GM18951 (cell line): ENCODE measurements at regions not wholly inside any gene's neighbourhood (a gene's known extent, or its start where the extent isn't known, plus 50 kb on each side); places are given as distances from the start of the nearest gene placed in this dataset.
"Not testable (repeated sequence)": the region's sequence is repeated elsewhere in the genome, so short reads cannot be mapped to it uniquely, and the experiment has no call there.

Source experiments
- POLR2A ChIP-seq: IDR thresholded peaks from 4 replicates; pipeline ENCODE4 v1.6.1; 2011; ENCODE audit warnings: mild to moderate bottlenecking; ENCODE audit not compliant: insufficient read length, insufficient read depth; ENCODE audit errors: extremely low read depth
- in situ Hi-C: fragments of 300-500 bp; cut with MboI; formaldehyde crosslinking; loops from one replicate; pipeline ENCODE4 v1.12.0; 2022; ENCODE audit warnings: low sequenced_read_pairs, mixed read lengths, inconsistent platforms; ENCODE audit not compliant: unreplicated experiment

DNA sequence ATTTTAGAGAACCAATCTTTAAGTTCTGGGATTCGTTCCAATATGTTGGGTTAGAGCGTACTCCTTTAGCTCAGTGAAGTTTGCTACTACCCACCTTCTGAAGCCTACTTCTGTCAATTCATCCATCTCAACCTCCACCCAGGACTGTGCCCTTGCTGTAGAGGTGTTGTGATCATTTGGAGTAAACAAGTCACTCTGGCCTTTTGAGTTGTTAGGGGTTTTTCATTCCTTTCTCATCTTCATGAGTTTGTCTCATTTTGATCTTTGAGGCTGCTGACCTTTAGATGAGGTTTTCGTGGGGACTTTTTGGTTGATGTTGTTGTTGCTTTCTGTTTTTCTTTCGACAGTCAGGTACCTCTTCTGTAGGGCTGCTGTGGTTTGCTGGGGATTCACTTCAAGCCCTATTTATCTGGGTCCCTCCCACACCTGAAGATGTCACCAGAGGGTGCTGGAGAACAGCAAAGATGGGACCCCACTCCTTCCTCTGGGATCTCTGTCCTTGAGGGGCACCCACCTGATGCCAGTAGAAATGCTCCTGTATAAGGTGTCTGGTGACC lies 158.4 kb downstream of the ANKRD36B start:
- in situ Hi-C loops: not testable (repeated sequence)

DNA sequence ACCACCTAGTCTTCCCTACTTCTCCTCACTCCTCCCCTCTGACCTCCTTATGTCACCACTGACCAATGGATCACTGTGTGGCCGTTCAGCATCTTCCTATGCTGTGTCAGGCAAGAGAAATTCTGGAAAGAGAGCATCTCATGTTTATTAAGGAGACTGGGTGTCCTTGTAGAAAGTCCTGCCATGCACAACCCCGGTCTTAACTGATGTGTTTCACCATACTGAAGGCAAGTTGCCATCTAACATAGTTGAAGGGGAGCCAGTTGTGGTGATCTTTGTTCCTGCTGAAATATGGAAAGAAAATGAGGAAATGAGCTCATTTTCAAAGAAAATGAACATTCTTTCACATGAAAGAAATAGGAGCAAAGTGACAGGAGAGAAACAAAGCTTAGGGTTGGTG lies 167.3 kb downstream of the ANKRD36B start:
- in situ Hi-C loops: not testable (repeated sequence)

DNA sequence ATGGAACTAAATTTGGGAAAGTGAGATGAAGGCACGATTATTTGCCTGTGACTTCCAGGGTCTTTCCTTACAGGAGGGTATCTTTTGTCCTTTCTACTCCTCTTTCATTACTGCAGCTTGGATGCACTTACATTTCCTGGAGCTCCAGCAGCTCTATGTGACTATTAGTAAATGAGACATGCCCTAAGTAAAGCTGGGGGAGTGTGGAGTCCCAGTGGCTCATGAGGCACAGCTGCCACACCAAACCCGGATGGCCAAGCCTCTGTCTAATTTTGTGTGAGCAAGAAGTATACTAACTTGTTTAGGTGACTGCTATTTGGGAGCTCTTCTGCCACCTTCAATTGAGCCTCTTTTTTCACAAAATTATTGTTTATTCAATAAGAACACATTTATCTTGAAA lies 183.3 kb downstream of the ANKRD36B start:
- in situ Hi-C loops: not testable (repeated sequence)

DNA sequence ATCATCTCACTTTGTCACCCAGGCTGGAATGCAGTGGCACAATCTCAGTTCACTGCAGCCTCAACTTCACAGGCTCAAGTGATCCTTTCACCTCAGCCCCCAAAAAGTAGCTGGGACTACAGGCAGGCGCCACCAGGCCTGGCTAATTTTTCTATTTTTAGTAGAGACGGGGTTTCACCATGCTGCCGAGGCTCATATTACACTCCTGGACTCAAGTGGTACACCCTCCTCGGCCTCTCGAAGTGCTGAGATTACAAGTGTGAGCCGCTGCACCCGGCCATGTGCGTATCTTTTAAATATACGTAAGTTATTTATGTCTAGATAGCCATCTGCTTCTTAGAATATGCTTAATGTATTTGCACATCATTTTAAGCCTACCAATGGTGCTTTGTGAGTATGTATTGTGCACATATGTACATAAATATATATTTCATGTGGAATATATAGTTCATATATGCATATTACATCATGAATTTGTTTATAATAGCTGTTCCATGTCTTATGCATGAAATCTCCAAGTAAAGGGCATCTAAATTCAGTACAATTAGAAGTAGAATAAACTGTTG lies 184.4 kb downstream of the ANKRD36B start:
- in situ Hi-C loops: not testable (repeated sequence)

DNA sequence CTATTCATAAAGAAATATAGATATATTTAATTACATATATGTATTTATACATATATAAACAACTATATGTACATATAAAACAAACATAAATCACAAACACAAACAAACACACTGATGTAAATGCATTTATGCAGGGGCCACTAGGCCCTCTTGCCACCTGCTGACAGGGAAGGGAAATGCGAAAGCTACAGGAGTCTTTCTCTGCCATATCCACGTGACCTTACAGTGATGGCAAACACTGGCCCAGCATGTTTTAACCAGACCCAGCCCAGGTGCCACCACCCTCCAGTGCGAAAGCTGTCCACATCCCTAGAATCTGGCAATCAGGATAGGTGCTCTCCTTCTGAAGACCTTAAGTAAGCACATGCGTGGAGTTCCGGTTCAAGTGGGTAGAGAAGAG lies 187.0 kb downstream of the ANKRD36B start:
- in situ Hi-C loops: not testable (repeated sequence)

DNA sequence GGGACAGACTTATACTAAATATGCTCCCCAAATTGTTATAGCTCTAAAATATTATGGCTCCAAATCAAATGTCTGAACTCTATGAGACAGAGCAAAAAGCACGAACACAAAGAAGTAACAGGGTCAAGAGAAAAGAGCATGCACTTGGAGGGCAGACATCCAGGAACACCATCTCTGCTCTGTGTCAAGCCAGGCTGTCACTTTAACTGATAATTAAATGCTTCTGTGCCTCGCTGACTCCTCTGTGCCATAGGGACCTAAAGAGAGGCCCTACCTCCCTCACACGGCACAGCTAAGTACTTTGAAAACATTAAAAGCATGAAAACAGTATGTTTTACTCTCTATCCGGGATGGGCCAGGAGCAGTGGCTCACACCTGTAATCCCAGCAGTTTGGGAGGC lies 194.0 kb downstream of the ANKRD36B start:
- in situ Hi-C loops: not testable (repeated sequence)

DNA sequence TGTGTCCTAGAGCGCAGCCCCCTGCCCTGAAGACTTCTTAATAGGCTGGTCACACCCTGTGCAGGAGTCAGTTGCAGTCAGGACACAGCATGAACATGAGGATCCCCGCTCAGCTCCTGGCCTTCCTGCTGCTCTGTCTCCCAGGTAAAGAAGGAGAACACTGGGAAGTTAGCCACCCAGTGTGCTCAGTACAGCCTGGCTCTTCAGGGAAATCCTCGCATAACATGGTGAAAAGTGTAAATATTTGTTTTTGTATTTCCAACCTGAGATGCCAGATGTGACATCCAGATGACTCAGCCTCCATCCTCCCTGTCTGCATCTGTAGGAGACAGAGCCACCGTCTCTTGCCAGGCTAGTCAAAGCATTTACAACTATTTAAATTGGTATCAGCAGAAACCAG lies 203.9 kb downstream of the ANKRD36B start:
- in situ Hi-C loops: not testable (repeated sequence)

DNA sequence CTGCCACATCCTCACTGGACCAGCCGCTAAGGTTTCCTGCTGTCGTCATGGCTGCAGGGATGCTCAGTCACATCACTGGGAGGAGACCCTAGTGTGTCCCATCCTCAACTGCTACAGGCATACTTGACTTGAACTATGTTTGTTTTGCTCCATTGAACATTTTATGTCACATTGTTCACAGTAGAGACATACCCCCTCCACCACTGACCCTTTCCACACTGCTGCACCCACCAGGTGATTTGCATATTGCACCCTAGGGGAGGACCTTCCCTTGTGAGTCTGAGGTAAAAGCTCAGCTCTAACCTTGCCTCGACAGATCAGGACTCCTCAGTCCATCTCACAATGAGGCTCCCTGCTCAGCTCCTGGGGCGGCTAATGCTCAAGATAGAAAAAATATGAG lies 213.8 kb downstream of the ANKRD36B start:
- in situ Hi-C loops: not testable (repeated sequence)

DNA sequence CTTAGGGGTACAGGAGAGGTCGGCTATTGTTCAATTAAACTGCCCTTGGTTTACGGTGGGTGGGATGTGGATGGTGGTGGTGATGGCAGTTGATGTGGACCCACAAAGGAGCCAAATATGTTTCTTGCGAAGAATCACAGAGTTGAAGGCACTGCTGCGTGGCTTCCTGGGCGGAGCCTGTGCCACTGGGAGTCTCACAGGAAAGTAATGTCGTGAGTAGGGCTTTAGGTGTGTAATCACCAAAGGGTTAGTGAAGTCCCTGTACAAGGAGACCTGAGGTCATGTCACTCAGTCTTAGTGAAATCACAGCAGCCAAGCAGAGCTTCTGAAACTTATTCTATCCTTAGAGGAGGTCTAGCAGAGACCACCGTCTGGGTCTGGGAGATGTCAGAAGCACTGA lies 215.3 kb downstream of the ANKRD36B start:
- in situ Hi-C loops: not testable (repeated sequence)

DNA sequence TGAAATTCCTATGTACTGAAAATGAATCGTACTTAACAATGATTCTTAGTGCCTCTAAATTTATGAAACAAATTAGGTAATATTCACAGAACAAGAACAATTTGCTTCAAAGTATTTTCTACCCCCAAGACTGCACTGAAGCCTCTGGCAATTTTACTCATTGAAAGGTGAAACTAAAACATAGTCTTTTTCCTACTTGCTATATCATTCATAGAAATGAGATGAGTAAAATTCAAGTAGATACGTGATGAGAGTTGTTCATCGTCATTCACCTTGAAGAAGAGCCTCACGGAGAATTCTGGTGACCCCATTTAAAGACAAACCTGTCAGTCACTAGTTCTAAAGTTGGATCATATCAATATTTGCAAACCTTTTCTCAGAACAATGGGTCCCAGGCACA lies 226.5 kb downstream of the ANKRD36B start:
- in situ Hi-C loops: not testable (repeated sequence)

DNA sequence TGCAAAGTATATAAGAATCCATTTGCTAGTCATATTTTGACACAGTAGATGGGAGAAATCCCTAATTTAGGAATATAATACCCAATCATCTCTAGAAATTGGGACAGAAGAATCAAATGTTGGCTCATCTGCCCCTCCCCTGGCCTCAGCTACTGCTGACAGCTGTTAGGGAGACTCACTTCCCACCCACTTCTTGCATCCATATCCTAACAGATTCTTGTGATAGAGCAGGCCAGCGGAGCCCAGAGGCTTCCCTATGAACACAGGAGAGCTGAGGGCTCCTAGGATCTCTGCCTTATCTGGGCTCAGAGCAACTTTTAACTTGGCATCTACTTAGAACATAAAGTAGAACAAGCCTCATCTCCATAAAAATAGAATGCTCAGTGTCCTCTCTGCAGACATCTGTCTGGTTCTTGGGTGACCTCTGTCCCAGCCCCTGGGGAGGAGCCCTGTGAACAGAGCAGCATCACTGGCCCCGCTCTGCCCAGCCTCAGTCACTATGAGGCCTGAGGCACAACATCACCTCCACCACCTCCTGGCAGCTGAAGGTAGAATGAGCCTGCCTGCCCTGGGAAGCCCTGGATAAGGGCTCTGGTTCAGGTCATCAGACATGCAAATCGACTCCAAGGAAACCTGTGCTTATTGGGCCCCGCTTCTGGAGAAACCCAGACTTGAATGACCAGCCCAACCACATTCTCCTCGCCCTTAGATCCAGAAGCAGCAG lies 229.7 kb downstream of the ANKRD36B start:
- in situ Hi-C loops: no loop called here
- TF ChIP-seq POLR2A: no peak

DNA sequence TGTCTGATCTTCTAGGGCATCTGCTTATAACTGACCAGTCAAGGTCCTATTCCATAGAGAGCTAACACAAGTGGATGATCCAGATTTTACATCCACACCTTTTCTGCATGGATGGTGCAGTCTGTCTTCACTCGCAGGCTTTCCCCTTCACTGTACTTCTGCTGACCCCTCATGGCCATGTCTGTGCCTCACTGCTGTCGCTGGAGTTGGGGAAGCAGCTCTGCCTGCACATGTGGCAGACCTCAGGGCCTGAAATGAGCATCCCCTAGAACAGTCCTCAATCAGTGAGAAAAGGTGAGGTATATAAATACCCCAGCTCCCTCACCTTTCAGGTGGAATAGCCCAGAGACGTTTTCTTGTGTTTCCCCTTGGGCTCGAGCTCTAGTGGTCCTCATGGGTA lies 233.8 kb downstream of the ANKRD36B start:
- in situ Hi-C loops: no loop called here
- TF ChIP-seq POLR2A: no peak

DNA sequence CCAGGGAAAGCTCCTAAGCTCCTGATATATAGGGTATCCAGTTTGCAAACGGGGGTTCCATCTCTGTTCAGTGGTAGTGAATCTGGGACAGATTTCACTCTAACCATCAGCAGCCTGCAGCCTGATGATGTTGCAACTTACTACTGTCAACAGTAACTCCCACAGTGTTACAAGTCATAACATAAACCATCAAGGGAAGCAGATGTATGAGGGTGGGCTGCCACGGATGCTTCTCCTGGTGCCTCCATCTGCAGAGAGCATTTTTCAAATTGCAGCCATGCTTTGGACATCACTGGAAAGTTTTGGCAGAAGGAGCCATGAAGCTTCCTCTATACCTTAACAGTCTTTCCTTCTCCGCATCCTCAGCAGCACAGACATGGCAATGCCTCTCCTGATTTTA lies 234.5 kb downstream of the ANKRD36B start:
- in situ Hi-C loops: no loop called here

DNA sequence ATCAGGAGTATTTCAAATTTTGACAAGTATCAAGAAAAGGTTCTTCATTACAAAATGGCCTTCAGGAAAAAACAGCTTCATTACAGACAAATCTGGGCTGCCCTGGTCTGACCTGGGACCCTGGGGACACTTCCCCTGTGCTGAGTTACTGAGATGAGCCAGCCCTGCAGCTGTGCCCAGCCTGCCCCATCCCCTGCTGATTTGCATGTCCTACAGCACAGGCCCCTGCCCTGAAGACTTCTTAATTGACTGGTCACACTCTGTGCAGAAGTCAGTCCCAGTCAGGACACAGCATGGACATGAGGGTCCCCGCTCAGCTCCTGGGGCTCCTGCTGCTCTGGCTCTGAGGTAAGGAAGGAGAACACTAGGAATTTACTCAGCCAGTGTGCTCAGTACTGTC lies 235.1 kb downstream of the ANKRD36B start:
- TF ChIP-seq POLR2A: no peak
- in situ Hi-C loops: no loop called here

More for the DNA sequence above, 234.5 kb downstream of the ANKRD36B start:
- no peak for TF ChIP-seq POLR2A

DNA sequence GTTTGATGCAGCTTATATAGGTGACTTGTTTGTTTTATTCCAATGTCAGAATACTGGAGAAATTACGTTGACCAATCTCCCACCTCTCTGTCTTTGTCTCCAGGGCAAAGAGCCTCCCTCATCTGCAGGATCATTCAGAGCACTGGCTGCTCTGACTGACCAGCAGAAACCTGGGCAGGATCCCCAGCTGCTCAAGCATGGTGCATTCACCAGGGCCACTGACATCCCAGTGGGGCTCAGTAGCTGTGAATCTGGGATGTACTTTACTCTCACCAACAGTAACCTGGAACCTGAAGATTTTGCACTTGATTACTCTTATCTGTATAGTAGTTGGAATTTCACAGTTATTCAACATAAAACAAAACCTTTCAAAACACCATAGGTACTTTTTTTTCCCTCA lies 235.9 kb downstream of the ANKRD36 start:
- in situ Hi-C loops: loop anchor here (25.0 kb wide), 1 partner anchor 287 kb away; no protein-coding TSS in a partner anchor
- TF ChIP-seq POLR2A: no peak

DNA sequence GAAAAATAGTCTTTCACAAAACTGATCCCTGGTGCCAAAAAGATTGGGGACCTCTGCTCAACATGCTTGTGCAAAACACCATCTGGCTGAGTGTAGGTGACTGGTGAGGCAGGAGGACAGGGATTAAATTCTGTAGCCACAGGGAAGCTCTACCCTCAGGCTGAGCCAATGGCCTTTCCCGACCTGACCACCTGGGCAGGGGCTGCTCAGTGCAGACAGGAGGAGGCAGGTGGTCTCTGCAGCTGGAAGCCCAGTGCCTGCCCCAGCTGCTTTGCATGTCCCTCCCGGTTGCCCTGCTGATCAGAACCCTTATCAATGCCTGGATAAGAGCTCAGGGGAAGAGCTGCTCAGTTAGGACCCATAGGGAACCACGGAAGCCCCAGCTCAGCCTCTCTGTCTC lies 235.3 kb downstream of the ANKRD36 start:
- TF ChIP-seq POLR2A: no peak
- in situ Hi-C loops: loop anchor here (25.0 kb wide), 1 partner anchor 286 kb away; no protein-coding TSS in a partner anchor

DNA sequence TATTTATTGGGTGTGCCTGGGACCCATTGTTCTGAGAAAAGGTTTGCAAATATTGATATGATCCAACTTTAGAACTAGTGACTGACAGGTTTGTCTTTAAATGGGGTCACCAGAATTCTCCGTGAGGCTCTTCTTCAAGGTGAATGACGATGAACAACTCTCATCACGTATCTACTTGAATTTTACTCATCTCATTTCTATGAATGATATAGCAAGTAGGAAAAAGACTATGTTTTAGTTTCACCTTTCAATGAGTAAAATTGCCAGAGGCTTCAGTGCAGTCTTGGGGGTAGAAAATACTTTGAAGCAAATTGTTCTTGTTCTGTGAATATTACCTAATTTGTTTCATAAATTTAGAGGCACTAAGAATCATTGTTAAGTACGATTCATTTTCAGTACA lies 232.0 kb downstream of the ANKRD36 start:
- in situ Hi-C loops: loop anchor here (25.0 kb wide), 1 partner anchor 283 kb away; no protein-coding TSS in a partner anchor

DNA sequence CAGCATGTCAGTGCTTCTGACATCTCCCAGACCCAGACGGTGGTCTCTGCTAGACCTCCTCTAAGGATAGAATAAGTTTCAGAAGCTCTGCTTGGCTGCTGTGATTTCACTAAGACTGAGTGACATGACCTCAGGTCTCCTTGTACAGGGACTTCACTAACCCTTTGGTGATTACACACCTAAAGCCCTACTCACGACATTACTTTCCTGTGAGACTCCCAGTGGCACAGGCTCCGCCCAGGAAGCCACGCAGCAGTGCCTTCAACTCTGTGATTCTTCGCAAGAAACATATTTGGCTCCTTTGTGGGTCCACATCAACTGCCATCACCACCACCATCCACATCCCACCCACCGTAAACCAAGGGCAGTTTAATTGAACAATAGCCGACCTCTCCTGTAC lies 220.7 kb downstream of the ANKRD36 start:
- in situ Hi-C loops: loop anchor here (25.0 kb wide), 1 partner anchor 271 kb away; no protein-coding TSS in a partner anchor

DNA sequence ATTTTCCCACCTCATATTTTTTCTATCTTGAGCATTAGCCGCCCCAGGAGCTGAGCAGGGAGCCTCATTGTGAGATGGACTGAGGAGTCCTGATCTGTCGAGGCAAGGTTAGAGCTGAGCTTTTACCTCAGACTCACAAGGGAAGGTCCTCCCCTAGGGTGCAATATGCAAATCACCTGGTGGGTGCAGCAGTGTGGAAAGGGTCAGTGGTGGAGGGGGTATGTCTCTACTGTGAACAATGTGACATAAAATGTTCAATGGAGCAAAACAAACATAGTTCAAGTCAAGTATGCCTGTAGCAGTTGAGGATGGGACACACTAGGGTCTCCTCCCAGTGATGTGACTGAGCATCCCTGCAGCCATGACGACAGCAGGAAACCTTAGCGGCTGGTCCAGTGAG lies 219.2 kb downstream of the ANKRD36 start:
- in situ Hi-C loops: loop anchor here (25.0 kb wide), 1 partner anchor 270 kb away; no protein-coding TSS in a partner anchor

DNA sequence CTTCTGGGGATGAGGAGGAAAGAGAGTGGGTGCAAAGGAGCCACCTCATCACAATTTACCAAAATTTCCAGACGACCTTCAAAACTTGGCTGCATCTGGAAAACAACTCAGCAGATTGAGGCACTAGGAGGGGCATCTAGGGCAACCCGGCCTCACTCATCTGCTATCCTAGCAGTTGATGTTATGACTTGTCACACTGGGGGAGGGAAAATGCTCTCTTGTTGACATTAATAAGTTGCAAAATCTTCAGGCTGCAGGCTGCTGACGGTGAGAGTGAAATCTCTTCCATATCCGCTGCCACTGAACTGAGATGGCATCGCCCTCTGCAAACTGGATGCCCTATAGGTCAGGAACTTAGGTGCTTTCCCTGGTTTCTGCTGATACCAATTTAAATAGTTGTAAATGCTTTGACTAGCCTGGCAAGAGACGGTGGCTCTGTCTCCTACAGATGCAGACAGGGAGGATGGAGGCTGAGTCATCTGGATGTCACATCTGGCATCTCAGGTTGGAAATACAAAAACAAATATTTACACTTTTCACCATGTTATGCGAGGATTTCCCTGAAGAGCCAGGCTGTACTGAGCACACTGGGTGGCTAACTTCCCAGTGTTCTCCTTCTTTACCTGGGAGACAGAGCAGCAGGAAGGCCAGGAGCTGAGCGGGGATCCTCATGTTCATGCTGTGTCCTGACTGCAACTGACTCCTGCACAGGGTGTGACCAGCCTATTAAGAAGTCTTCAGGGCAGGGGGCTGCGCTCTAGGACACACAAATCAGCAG lies 209.2 kb downstream of the ANKRD36 start:
- in situ Hi-C loops: not testable (repeated sequence)
